Fibroblast of lung (primary cell): ENCODE measurements at regions not wholly inside any gene's neighbourhood (a gene's known extent, or its start where the extent isn't known, plus 50 kb on each side); places are given as distances from the start of the nearest gene placed in this dataset.
"Not testable (repeated sequence)": the region's sequence is repeated elsewhere in the genome, so short reads cannot be mapped to it uniquely, and the experiment has no call there.

ENCODE experiments used
- CTCF ChIP-seq, 2 donors: IDR thresholded peaks in 1 of 2; conservative IDR thresholded peaks in 1 of 2; 1 replicate in 1 of 2; 2 replicates in 1 of 2; pipeline ENCODE4 v1.5.1; 2011 to 2012; ENCODE audit warnings: low read length in 2 of 2, control low read depth in 1 of 2, inconsistent platforms in 1 of 2, low read depth in 1 of 2, mild to moderate bottlenecking in 1 of 2
- EZH2 ChIP-seq: IDR thresholded peaks from 2 replicates; pipeline ENCODE4 v1.5.1; 2012; ENCODE audit warnings: low read length, control low read depth, mild to moderate bottlenecking; ENCODE audit errors: missing control alignments

DNA sequence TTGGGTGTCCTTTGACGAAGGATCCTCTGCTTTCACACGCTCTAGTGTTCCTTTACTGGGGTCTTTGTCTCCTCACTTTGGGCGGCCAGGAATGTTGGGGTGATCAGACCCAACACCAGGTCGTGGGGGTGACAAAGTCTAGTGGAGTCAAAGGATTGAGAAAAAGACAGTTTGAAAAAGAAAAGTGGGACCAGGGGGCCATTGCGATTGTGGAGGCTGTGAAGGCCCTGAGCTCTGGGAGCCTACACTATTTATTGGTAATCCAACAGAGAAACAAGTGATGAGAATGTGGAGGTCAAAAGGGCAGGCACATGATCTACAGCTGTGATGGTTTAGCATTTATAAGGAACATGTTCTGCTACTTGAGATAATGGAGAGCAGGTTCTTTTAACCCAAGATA lies 287.1 kb upstream of the MTPN start:
- TF ChIP-seq EZH2; CTCF (conservative IDR thresholded peaks at IDR 0.05 in 1 of 2, IDR thresholded peaks at IDR 0.05 in 1 of 2; ENCODE audit: low read depth in 1 of 2, low read length in 2 of 2): not testable (repeated sequence)
